ENCODE measurements at regions not wholly inside any gene's neighbourhood (a gene's known extent, or its start where the extent isn't known, plus 50 kb on each side); places are given as distances from the start of the nearest gene placed in this dataset.

DNA sequence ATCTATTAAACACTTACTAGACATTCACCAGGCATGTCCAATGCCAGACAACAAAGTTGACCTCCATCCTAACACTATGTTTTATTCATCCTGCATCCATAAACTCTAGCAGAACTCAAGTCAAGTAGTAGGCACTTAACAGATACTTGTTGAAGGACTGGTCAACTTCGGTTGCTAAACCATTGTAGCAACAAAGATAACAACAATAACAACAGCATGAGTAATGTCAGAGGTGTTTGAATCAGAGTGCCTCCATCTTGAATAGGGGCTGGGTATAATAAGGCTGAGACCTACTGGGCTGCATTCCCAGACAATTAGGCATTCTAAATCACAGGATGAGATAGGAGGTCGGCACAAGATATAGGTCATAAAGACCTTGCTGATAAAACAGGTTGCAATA lies 180.5 kb upstream of the ZNF462 start:
- FAIRE-seq: no peak

- FAIRE-seq: no peak
Observed at GRCh38 chr9:106683454-106683853, 179.5 kb upstream of the ZNF462 start.

GRCh38 chr9:106684940-106685695 lies 177.8 kb upstream of the ZNF462 start:
- FAIRE-seq: no peak

- no peak for FAIRE-seq
Observed at GRCh38 chr9:106689089-106689488, 173.9 kb upstream of the ZNF462 start.

DNA sequence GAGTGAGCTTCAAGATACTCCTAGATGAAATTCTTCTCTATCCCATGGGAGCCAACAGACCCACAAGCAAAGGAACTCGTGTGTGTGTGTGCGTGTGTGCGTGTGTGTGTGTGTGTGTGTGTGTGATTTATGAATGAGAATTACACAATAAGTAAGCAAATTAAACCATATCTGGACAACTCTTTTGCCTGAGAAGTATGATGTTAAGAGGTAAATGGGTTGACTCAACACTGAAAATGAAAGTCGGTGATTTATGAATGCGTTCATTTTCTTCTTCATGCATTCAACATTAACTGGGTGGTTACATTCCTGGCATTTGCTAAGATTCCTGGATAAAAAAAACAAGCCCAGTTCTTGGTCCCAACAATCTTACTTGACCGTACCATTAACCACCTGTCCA lies 171.3 kb upstream of the ZNF462 start:
- FAIRE-seq: no peak

- no peak for FAIRE-seq
Observed at GRCh38 chr9:106693558-106693957, 169.4 kb upstream of the ZNF462 start.

- FAIRE-seq: no peak
Observed at GRCh38 chr9:106696804-106697203, 166.2 kb upstream of the ZNF462 start.

GRCh38 chr9:106697390-106697749 lies 165.6 kb upstream of the ZNF462 start:
- no peak for FAIRE-seq

GRCh38 chr9:106697750-106698502 lies 165.0 kb upstream of the ZNF462 start:
- FAIRE-seq: no peak

DNA sequence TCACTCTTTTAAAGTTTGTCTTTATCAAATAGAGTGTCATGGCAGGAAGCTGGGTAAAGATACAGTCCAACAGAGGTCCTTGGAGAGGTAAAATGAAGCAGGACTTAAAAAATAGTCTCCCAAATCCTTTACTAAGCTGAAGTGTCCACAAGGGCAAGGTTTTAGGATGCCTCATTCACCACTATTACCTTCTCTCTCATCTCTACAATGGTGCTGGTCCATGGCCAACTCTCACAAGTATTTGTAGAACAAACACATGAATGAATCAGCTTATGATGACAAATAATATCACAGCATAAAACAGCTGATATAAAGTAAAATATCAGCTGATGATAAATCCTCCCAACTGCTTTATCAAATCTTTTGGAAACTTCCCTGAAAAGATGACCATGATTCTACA lies 162.3 kb upstream of the ZNF462 start:
- FAIRE-seq: no peak

DNA sequence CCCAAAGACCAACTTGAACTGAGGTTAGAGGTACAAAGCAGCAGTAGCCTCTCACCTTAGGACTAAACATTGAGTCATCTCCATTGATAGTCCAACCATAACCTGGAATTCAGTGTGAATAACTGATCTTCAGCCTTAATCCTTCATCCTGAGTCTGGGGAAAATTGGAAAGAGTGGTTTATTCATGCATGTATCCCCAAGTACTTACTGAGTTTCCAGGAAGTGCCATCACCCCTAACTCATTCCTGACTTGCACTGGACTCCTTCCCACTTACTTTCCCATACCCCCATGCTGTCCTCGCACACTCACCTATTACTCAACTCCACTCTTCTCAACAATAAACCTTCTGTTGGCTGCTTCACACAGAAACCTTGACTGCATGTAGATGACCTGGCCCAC lies 161.4 kb upstream of the ZNF462 start:
- FAIRE-seq: no peak

GRCh38 chr9:106704056-106704615 lies 158.8 kb upstream of the ZNF462 start:
- FAIRE-seq: no peak

DNA sequence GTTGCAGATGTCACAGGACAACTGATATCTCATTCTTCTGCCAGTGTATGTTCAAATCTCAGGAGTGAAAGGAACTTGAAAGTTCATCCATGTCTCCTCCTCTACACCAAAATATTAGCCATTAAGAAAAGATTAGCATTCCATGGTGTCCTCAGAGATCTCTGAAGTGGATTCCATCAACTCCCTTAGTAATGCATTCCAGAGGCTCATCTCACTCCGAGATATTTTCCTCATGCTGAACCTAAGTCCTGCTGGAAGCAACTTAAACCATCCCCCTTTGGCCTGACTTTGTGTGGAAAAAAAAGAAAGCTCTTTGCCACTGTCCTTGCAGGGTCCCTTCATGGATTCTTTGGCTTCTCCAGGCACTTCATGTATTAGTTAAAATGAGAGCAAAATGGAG lies 155.7 kb upstream of the ZNF462 start:
- no peak for FAIRE-seq

GRCh38 chr9:106707738-106708474 lies 155.1 kb upstream of the ZNF462 start:
- no peak for FAIRE-seq

DNA sequence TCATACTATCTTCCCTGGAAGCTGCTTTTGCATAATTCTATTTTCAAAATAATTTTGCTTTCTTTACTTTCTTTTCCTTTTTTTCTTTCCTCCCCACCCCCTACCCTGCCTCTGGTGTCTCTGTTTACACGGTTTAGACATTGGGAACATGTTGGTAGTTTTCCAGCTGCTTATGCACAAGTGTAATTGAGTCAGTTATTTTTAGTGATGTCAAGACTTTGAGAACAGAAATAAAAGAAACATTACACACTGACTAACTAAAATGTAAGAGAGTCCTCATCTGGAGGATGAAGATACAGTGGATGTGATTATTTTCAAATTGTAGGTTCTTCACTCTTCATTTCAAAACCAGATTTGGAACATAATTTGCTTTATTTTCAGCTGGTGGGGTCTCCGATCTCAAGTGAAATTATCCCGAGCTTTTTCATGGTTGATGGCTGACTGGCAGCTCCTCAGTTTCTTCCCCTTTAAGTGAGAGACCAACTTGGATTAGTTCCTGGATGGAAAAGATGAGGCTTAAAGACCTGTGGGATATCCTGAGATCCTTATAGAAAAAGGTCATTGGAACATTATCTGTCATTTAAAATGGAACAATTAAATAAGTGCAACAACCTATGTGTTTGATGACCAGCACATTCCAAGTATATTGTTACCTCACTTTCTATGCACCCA lies 154.4 kb upstream of the ZNF462 start:
- FAIRE-seq: no peak

DNA sequence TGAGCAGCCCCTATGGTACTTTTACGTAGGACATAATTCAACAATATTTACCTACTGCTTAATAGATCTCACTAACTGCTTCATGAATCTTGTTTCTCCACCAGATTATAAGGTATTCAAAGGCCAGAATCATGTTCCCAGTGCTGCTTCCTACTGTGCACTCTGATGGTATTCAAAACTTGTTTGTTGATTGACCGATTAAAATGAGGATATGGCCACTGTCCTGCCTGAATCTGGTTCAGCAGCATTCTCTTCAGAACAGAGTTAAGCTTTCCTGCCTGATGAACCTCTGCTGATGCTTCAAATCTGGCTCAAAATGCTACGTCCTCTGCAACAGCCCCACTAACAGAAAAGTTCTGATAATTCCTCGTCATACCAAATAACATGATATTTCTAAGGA lies 150.7 kb upstream of the ZNF462 start:
- no peak for FAIRE-seq

DNA sequence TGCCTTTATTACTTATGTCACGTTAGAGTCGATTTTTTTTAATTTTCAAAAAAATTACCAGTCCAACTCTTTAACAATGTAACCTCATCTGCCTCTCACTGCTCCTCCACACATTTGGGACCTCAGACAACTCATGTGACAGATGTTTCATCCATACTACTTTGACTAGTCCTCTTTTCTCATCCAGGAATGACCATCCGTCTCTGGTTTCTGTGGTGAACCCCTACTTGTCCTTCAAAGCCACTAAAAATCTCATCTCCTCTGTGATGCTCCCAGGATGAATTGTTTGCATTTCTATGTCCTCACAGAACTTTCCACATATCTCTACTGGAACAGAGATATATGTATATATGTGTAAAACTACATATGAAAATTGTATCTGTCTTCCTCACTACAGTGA lies 149.8 kb upstream of the ZNF462 start:
- no peak for FAIRE-seq

DNA sequence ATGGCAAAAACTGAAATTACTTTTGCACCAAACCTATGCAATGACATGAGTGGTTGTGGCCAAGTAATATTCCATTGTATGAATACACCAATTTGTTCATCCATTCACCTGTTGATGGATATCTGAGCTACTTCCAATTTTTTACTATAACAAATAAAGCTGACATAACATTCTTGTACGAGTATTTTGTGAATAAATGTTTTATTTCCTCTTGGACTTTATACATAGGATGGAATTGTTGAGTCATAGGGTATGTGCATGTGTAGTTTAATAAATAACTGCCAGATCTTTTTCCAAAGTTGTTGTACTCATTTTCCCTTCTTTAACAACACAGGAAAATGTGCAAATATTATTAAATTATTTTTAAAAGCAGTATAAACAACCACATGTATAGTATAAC lies 146.1 kb upstream of the ZNF462 start:
- no peak for FAIRE-seq

- no peak for FAIRE-seq
Observed at GRCh38 chr9:106717686-106718085, 145.3 kb upstream of the ZNF462 start.

GRCh38 chr9:106718936-106719335 lies 144.0 kb upstream of the ZNF462 start:
- no peak for FAIRE-seq

- no peak for FAIRE-seq
Observed at GRCh38 chr9:106722051-106722753, 140.8 kb upstream of the ZNF462 start.

- FAIRE-seq: no peak
Observed at GRCh38 chr9:106723926-106724325, 139.0 kb upstream of the ZNF462 start.
